Lower leg skin (tissue), 4 donors: ENCODE measurements at regions not wholly inside any gene's neighbourhood (a gene's known extent, or its start where the extent isn't known, plus 50 kb on each side); places are given as distances from the start of the nearest gene placed in this dataset.

ENCODE experiments used
- DNase-seq, 2 donors: peaks; one replicate each; pipeline ENCODE4 v3.0.0-alpha.2; 2019; ENCODE audit warnings: low spot score in 2 of 2
- H3K4me3 ChIP-seq: fragments of 200-600 bp; sonication (generic); 2 replicates; pipeline ENCODE4 v1.5.1; 2017; ENCODE audit warnings: mild to moderate bottlenecking, low read depth; ENCODE audit not compliant: poor library complexity, severe bottlenecking
- POLR2A ChIP-seq, 2 donors: fragments of 450-650 bp; IDR thresholded peaks; one replicate each; pipeline ENCODE4 v1.6.1; 2016 to 2017; ENCODE audit warnings: antibody characterized with exemption in 2 of 2, mild to moderate bottlenecking in 1 of 2, moderate library complexity in 1 of 2
- WGBS, 2 donors: methylation state at CpG; one replicate each; pipeline ENCODE4 v1.1.5; 2018; 5-methylcytosine and 5-hydroxymethylcytosine counted together
- intact Hi-C: fragments of 100-400 bp; cut with DNase I; formaldehyde crosslinking; loops from one replicate; pipeline ENCODE4 v1.15.0; 2023; ENCODE audit warnings: low total_unique reads
- TF ChIP-seq, protein P1 (sequence below), 3 donors: fragments of 450-650 bp; IDR thresholded peaks; one replicate each; pipeline ENCODE4 v1.5.1; 2016; ENCODE audit warnings: antibody characterized with exemption in 3 of 3, mild to moderate bottlenecking in 3 of 3, moderate library complexity in 2 of 3

DNA sequence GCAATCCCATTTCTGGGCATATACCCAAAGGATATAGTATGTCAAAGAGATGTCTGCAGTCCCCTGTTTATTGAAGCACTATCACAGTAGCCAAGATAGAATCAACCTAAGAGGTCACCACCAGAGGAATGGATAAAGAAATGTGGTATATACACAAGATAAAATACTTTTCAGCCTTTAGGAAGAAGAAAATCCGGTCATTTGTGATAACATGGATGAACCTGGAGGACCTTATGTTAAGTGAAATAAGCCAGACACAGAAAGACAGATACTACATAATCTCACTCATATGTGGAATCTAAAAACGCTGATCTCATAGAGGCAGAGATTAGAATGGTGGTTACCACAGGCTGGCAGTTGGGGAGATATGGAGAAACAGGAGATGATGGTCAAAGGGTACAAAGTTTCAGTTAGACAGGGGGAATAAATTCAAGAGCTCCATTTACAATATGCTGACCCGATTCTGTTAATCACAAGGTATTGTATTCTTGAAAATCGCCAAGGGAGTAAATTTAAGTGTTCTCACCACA lies 195.8 kb downstream of the MTHFS start:
- H3K4me3 ChIP-seq, result no peak overlapping the region
- WGBS, 2 donors, result 78 to 81% methylated on average over 4 of the region's 4 CpGs
- no peak for DNase-seq
- intact Hi-C loops, result loop anchor here (10.0 kb wide), 1 partner anchor 1844 kb away; no protein-coding TSS in a partner anchor
- TF ChIP-seq, protein P1, sequence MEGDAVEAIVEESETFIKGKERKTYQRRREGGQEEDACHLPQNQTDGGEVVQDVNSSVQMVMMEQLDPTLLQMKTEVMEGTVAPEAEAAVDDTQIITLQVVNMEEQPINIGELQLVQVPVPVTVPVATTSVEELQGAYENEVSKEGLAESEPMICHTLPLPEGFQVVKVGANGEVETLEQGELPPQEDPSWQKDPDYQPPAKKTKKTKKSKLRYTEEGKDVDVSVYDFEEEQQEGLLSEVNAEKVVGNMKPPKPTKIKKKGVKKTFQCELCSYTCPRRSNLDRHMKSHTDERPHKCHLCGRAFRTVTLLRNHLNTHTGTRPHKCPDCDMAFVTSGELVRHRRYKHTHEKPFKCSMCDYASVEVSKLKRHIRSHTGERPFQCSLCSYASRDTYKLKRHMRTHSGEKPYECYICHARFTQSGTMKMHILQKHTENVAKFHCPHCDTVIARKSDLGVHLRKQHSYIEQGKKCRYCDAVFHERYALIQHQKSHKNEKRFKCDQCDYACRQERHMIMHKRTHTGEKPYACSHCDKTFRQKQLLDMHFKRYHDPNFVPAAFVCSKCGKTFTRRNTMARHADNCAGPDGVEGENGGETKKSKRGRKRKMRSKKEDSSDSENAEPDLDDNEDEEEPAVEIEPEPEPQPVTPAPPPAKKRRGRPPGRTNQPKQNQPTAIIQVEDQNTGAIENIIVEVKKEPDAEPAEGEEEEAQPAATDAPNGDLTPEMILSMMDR (IDR thresholded peaks at IDR 0.05), result no peak
- TF ChIP-seq POLR2A (IDR thresholded peaks at IDR 0.05), result no peak

DNA sequence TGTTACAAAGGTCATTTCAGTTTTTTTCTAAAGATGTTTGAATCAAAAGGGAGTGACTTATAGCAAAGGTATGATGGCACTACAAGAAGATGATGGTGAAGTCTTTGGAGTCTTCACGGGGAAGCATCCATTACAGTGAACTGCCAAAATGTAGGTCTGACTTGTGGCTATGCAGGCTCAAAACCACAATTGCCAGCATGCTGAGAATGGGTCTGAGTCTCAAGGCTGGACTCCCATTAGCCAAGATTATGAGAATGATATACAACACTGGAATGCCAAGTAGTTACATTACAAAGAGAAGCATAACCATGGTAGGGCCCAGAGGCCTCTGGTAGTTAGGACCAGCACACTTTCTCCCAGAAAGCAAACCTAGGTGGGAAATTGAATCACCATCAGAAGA lies 194.2 kb downstream of the MTHFS start:
- WGBS, 2 donors, result 90 to 92% methylated on average over 1 of the region's 1 CpG
- H3K4me3 ChIP-seq, result no peak overlapping the region
- TF ChIP-seq POLR2A (IDR thresholded peaks at IDR 0.05), result no peak
- TF ChIP-seq, protein P1 (IDR thresholded peaks at IDR 0.05), result no peak
- DNase-seq, result no peak
- intact Hi-C loops, result loop anchor here (10.0 kb wide), 1 partner anchor 1842 kb away; no protein-coding TSS in a partner anchor

DNA sequence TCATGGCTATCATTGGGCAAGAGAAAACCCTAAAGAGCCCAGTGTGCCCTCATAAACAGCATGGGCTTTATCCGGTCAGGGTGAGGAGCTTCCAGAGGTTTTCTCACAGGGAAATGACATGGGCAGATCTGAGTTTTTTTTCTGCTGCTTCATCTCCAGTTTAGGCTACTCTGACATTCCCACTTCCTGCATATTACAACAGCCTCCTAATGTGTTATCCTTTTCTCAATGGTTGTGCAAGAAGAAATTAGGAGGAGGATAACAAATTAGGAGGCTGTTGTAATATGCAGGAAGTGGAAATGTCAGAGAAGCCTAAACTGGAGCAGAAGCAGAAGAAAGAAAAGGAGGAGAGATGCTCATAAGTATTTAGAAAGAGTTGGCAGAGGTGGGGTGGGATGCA lies 175.6 kb downstream of the MTHFS start:
- H3K4me3 ChIP-seq, result no peak overlapping the region
- intact Hi-C loops, result no loop called here
- WGBS, 2 donors, result 69 to 82% methylated on average over 1 of the region's 1 CpG
- no peak for DNase-seq
- TF ChIP-seq, protein P1 (IDR thresholded peaks at IDR 0.05), result no peak
- TF ChIP-seq POLR2A (IDR thresholded peaks at IDR 0.05), result no peak

DNA sequence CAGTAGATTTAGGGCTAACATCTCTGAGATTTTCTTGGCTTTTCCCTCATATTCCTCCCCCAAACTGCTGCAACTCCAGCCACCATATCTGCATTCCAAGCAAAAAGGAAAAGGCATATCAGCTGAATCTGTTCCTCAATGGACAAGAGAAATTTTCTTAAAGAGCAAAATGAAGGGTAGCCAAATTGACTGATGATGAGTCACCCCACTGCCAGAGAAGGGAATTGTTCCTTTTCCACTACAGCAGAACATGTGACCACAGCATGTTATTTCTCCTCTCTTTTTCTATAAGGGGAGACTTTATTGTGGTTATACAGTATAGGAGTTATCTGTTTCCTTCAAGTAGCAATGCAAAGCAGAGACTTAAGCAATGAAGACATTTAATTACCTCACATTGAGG lies 172.5 kb downstream of the MTHFS start:
- DNase-seq, result no peak
- no peak for TF ChIP-seq POLR2A (IDR thresholded peaks at IDR 0.05)
- TF ChIP-seq, protein P1 (IDR thresholded peaks at IDR 0.05), result no peak
- intact Hi-C loops, result no loop called here
- no peak overlapping the region for H3K4me3 ChIP-seq

DNA sequence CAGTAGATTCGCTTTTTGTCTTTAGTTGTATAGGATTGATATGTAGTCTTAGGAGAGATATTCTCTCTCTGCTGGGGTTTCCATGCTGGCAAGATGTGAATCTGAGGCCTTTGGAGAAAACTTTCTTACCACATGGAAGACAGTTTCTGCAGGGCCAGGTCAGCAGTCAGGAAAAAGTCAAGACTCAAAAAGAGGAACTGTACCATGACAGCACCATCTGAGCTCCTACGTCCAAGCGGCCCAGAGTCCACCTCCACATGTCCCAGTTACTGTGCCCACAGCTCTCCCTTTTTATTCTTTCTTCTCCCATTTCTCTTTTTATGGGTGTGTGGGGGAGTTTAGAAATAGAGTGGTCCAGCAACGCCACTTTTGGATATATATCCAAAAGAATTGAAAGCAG lies 172.0 kb downstream of the MTHFS start:
- no peak for DNase-seq
- intact Hi-C loops, result no loop called here
- no peak for TF ChIP-seq POLR2A (IDR thresholded peaks at IDR 0.05)
- TF ChIP-seq, protein P1 (IDR thresholded peaks at IDR 0.05), result no peak
- H3K4me3 ChIP-seq, result no peak overlapping the region
- WGBS, 2 donors, result 87 to 89% methylated on average over 4 of the region's 4 CpGs

DNA sequence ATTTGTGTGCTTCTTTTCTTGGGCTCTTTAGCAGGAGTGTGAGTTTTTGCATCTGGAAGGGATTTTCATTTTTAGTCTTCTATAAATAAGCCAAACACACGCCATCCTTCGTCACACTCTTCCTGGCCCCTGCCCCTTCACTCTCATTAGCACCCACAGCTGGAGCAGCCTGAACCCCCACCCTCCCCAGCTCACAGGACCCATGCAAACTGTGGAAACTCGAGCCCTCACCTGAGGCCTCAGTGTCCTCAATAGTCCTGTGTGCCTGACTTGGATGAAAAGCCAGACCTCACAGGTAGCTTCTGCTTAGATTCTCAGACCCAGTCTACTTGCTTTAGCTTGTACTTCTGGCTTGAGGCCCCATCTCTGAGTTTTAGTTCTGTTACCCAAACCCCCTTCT lies 167.9 kb downstream of the MTHFS start:
- 61 to 64% methylated on average over 3 of the region's 3 CpGs for WGBS, 2 donors
- no peak overlapping the region for H3K4me3 ChIP-seq
- DNase-seq, result peak in 1 of 2 donors; percentile 54
- intact Hi-C loops, result no loop called here
- TF ChIP-seq, protein P1 (IDR thresholded peaks at IDR 0.05), result no peak
- TF ChIP-seq POLR2A (IDR thresholded peaks at IDR 0.05), result no peak
